Adrenal gland (tissue), 5 donors: ENCODE measurements at regions not wholly inside any gene's neighbourhood (a gene's known extent, or its start where the extent isn't known, plus 50 kb on each side); places are given as distances from the start of the nearest gene placed in this dataset.

Experiments used
- POLR2A ChIP-seq, 2 donors: fragments of 450-650 bp; IDR thresholded peaks; one replicate each; pipeline ENCODE4 v1.6.1; 2017; ENCODE audit warnings: antibody characterized with exemption in 2 of 2, mild to moderate bottlenecking in 2 of 2, moderate library complexity in 1 of 2
- TF ChIP-seq, protein P1 (sequence below), 6 experiments: fragments of 450-650 bp in 4 of 6; fragments of 200-600 bp in 2 of 6; sonication (generic) in 1 of 6; IDR thresholded peaks; 1 replicate in 5 of 6; 2 replicates in 1 of 6; pipeline versions ENCODE4 v1.5.1 to v1.8.0; 2016 to 2021; ENCODE audit warnings: antibody characterized with exemption in 6 of 6, mild to moderate bottlenecking in 2 of 6, moderate library complexity in 1 of 6
- donor health status: DM: no; HTN: no; CAD: no.

DNA sequence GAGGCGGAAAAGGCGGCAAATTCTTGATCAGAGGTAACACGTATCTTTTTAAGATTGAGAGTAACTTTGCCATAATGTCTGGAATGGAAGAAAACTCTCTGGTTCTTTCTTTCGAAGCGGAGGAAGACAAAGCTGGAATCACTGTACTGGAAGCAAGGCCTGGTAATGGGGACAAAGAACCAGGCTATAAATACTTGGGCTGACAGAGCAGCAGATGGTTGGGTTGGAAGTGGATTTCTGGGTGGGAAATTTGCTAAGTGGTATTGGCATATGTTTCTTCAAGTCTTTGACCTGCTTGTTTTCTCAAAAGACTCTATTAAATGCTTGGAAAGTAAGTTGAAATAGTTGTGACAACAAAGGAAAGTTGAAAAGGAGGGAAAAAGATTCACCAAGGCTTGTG is 87.3 kb upstream of the SFMBT2 start:
- TF ChIP-seq, protein P1, sequence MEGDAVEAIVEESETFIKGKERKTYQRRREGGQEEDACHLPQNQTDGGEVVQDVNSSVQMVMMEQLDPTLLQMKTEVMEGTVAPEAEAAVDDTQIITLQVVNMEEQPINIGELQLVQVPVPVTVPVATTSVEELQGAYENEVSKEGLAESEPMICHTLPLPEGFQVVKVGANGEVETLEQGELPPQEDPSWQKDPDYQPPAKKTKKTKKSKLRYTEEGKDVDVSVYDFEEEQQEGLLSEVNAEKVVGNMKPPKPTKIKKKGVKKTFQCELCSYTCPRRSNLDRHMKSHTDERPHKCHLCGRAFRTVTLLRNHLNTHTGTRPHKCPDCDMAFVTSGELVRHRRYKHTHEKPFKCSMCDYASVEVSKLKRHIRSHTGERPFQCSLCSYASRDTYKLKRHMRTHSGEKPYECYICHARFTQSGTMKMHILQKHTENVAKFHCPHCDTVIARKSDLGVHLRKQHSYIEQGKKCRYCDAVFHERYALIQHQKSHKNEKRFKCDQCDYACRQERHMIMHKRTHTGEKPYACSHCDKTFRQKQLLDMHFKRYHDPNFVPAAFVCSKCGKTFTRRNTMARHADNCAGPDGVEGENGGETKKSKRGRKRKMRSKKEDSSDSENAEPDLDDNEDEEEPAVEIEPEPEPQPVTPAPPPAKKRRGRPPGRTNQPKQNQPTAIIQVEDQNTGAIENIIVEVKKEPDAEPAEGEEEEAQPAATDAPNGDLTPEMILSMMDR (IDR thresholded peaks at IDR 0.05), result no peak
- no peak for TF ChIP-seq POLR2A (IDR thresholded peaks at IDR 0.05)
